ENCODE measurements at regions not wholly inside any gene's neighbourhood (a gene's known extent, or its start where the extent isn't known, plus 50 kb on each side); places are given as distances from the start of the nearest gene placed in this dataset.

- no peak for TF ChIP-seq POLR2AphosphoS5 (IDR thresholded peaks at IDR 0.05; ENCODE audit: insufficient read depth in 1 of 2, low read depth in 1 of 2)
- TF ChIP-seq, protein P1, sequence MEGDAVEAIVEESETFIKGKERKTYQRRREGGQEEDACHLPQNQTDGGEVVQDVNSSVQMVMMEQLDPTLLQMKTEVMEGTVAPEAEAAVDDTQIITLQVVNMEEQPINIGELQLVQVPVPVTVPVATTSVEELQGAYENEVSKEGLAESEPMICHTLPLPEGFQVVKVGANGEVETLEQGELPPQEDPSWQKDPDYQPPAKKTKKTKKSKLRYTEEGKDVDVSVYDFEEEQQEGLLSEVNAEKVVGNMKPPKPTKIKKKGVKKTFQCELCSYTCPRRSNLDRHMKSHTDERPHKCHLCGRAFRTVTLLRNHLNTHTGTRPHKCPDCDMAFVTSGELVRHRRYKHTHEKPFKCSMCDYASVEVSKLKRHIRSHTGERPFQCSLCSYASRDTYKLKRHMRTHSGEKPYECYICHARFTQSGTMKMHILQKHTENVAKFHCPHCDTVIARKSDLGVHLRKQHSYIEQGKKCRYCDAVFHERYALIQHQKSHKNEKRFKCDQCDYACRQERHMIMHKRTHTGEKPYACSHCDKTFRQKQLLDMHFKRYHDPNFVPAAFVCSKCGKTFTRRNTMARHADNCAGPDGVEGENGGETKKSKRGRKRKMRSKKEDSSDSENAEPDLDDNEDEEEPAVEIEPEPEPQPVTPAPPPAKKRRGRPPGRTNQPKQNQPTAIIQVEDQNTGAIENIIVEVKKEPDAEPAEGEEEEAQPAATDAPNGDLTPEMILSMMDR (IDR thresholded peaks at IDR 0.05), result no peak
- no peak for TF ChIP-seq POLR2A (IDR thresholded peaks at IDR 0.05)
These were observed 881.0 kb downstream of the AMY1C start for GRCh38 chr1:104630567-104631149.
